Prostate gland (tissue), 2 donors: ENCODE measurements at regions not wholly inside any gene's neighbourhood (a gene's known extent, or its start where the extent isn't known, plus 50 kb on each side); places are given as distances from the start of the nearest gene placed in this dataset.

Experiments used
- DNase-seq: peaks from one replicate; pipeline ENCODE4 v3.0.0-alpha.2; 2019; ENCODE audit warnings: low spot score
- H3K27ac ChIP-seq, 2 donors: fragments of 200-600 bp; sonication (generic); 2 replicates each; pipeline ENCODE4 v1.5.1; 2017 to 2019
- H3K27me3 ChIP-seq: fragments of 200-600 bp; sonication (generic); replicated peaks from 2 replicates; pipeline ENCODE4 v1.5.1; 2019; ENCODE audit not compliant: insufficient read depth
- H3K36me3 ChIP-seq, 2 donors: fragments of 200-600 bp; sonication (generic); 1 replicate in 1 of 2; 2 replicates in 1 of 2; pipeline versions ENCODE4 v1.5.1 to v1.8.1; 2017 to 2019
- H3K4me1 ChIP-seq: fragments of 200-600 bp; sonication (generic); replicated peaks from 2 replicates; pipeline ENCODE4 v1.5.1; 2019
- H3K4me3 ChIP-seq, 2 donors: fragments of 200-600 bp; sonication (generic); 2 replicates each; pipeline ENCODE4 v1.5.1; 2017 to 2019
- H3K9me3 ChIP-seq: fragments of 200-600 bp; sonication (generic); 2 replicates; pipeline ENCODE4 v1.5.1; 2017
- CTCF ChIP-seq, 4 experiments: fragments of 200-600 bp in 2 of 4; fragments of 450-650 bp in 2 of 4; sonication (generic) in 2 of 4; IDR thresholded peaks; 1 replicate in 3 of 4; 2 replicates in 1 of 4; pipeline ENCODE4 v1.5.1; 2016 to 2019; ENCODE audit warnings: antibody characterized with exemption in 4 of 4, mild to moderate bottlenecking in 2 of 4, moderate library complexity in 2 of 4
- POLR2A ChIP-seq: fragments of 450-650 bp; IDR thresholded peaks from one replicate; pipeline ENCODE4 v1.6.1; 2016; ENCODE audit warnings: antibody characterized with exemption, mild to moderate bottlenecking
- POLR2AphosphoS5 ChIP-seq: sonication (generic); formaldehyde crosslinking; IDR thresholded peaks from one replicate; pipeline ENCODE4 v1.6.1; 2017; ENCODE audit warnings: antibody characterized with exemption
- WGBS: methylation state at CpG from one replicate; pipeline ENCODE4 v1.1.5; 2018; 5-methylcytosine and 5-hydroxymethylcytosine counted together
- intact Hi-C: fragments of 100-400 bp; cut with DNase I; formaldehyde crosslinking; loops from one replicate; pipeline ENCODE4 v1.14.2; 2022

GRCh38 chr21:26683996-26684395, 110.9 kb upstream of the CYYR1 start:
- intact Hi-C loops, result no loop called here
- WGBS, result 88% methylated on average over 2 of the region's 2 CpGs
- no peak overlapping the region for H3K4me3 ChIP-seq
- H3K9me3 ChIP-seq, result no peaks in the 10 kb centered on the region
- H3K4me1 ChIP-seq, result no peaks in the 10 kb centered on the region
- no peak overlapping the region for H3K27ac ChIP-seq
- no peak for TF ChIP-seq POLR2A
- TF ChIP-seq CTCF (IDR thresholded peaks at IDR 0.05), result no peak
- no peak for TF ChIP-seq POLR2AphosphoS5
- no peaks in the 10 kb centered on the region for H3K27me3 ChIP-seq
- H3K36me3 ChIP-seq, result no peaks in the 10 kb centered on the region
- DNase-seq, result no peak

- H3K36me3 ChIP-seq, result no peaks in the 10 kb centered on the region
- H3K27me3 ChIP-seq, result no peaks in the 10 kb centered on the region
- no peaks in the 10 kb centered on the region for H3K9me3 ChIP-seq
- intact Hi-C loops, result no loop called here
- no peak for DNase-seq
- no peak overlapping the region for H3K4me3 ChIP-seq
- 85% methylated on average over 3 of the region's 3 CpGs for WGBS
- no peaks in the 10 kb centered on the region for H3K4me1 ChIP-seq
- H3K27ac ChIP-seq, result no peak overlapping the region
- TF ChIP-seq POLR2A, result no peak
- no peak for TF ChIP-seq CTCF (IDR thresholded peaks at IDR 0.05)
- no peak for TF ChIP-seq POLR2AphosphoS5
Measured at GRCh38 chr21:26679284-26679683, 106.2 kb upstream of the CYYR1 start.

GRCh38 chr21:26674323-26674722, 101.2 kb upstream of the CYYR1 start:
- intact Hi-C loops, result no loop called here
- no peak for TF ChIP-seq POLR2A
- no peak for TF ChIP-seq CTCF (IDR thresholded peaks at IDR 0.05)
- no peak for TF ChIP-seq POLR2AphosphoS5
- 74% methylated on average over 5 of the region's 5 CpGs for WGBS
- H3K4me3 ChIP-seq, result no peak overlapping the region
- H3K27ac ChIP-seq, result no peak overlapping the region
- H3K36me3 ChIP-seq, result no peaks in the 10 kb centered on the region
- no peaks in the 10 kb centered on the region for H3K27me3 ChIP-seq
- DNase-seq, result no peak
- H3K4me1 ChIP-seq, result no peaks in the 10 kb centered on the region
- no peaks in the 10 kb centered on the region for H3K9me3 ChIP-seq

GRCh38 chr21:26669215-26669764, 96.2 kb upstream of the CYYR1 start:
- no peak for DNase-seq
- no peaks in the 10 kb centered on the region for H3K4me1 ChIP-seq
- H3K36me3 ChIP-seq, result no peaks in the 10 kb centered on the region
- no peak overlapping the region for H3K4me3 ChIP-seq
- no peak overlapping the region for H3K27ac ChIP-seq
- H3K27me3 ChIP-seq, result no peaks in the 10 kb centered on the region
- WGBS, result 88% methylated on average over 4 of the region's 4 CpGs
- no peaks in the 10 kb centered on the region for H3K9me3 ChIP-seq
- TF ChIP-seq CTCF (IDR thresholded peaks at IDR 0.05) (no peak), POLR2AphosphoS5 (no peak), POLR2A (no peak)
- intact Hi-C loops, result no loop called here

GRCh38 chr21:26659757-26660156, 86.7 kb upstream of the CYYR1 start:
- Histone ChIP-seq H3K36me3 (no peaks in the 10 kb centered on the region), H3K27ac (no peak overlapping the region), H3K27me3 (no peaks in the 10 kb centered on the region), H3K4me1 (no peaks in the 10 kb centered on the region), H3K9me3 (no peaks in the 10 kb centered on the region), H3K4me3 (no peak overlapping the region)
- DNase-seq, result no peak
- TF ChIP-seq POLR2AphosphoS5 (no peak), POLR2A (no peak), CTCF (IDR thresholded peaks at IDR 0.05) (no peak)
- 89% methylated on average over 4 of the region's 4 CpGs for WGBS
- intact Hi-C loops, result no loop called here
